ENCODE measurements at regions not wholly inside any gene's neighbourhood (a gene's known extent, or its start where the extent isn't known, plus 50 kb on each side); places are given as distances from the start of the nearest gene placed in this dataset.

DNA sequence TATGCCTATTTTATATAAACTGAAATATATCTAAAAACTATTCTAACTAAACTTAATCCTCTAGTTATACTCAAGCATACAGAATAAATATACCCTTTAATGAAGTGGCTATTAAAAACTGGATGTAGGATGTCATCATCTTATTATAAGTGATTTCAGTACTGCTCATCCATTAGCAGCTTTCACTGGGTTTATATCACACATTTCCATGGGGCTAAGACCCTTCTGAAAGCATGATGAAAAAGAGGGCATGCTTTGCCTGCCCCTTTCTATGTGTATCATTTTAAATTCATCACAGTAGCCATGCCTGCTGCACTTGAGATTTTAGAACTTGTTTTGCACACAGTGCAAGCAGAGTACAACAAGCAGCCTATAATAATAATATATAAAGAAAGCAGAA lies 477.5 kb downstream of the SLITRK6 start:
- TF ChIP-seq POLR2A (IDR thresholded peaks at IDR 0.05) = no peak
- TF ChIP-seq, protein P1, sequence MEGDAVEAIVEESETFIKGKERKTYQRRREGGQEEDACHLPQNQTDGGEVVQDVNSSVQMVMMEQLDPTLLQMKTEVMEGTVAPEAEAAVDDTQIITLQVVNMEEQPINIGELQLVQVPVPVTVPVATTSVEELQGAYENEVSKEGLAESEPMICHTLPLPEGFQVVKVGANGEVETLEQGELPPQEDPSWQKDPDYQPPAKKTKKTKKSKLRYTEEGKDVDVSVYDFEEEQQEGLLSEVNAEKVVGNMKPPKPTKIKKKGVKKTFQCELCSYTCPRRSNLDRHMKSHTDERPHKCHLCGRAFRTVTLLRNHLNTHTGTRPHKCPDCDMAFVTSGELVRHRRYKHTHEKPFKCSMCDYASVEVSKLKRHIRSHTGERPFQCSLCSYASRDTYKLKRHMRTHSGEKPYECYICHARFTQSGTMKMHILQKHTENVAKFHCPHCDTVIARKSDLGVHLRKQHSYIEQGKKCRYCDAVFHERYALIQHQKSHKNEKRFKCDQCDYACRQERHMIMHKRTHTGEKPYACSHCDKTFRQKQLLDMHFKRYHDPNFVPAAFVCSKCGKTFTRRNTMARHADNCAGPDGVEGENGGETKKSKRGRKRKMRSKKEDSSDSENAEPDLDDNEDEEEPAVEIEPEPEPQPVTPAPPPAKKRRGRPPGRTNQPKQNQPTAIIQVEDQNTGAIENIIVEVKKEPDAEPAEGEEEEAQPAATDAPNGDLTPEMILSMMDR (IDR thresholded peaks at IDR 0.05) = no peak
